IPS DF 4.7 (cell line): ENCODE measurements at regions not wholly inside any gene's neighbourhood (a gene's known extent, or its start where the extent isn't known, plus 50 kb on each side); places are given as distances from the start of the nearest gene placed in this dataset.

Experiments used
- DNase-seq: peaks from one replicate; pipeline ENCODE4 v3.0.0-alpha.2; 2013; ENCODE audit warnings: low spot score; ENCODE audit errors: extremely low read depth

DNA sequence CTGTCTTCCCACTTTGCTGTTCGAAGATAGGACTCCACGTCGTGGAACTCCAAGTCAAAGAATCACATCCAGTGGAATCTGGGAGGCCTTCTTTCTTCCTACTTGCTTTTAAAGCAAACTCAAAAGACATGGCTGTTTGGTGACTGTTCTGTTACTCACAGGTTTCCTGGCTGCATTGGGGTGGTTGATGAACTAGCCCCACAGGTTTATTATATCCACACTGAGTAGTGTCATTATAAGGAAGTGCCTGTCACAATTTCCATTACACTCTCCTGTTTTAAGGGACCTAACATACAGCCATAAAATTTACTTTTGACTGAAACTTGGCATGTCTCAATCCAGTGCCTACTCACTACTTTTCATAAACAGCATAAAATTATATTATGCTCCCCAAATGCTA is 287.3 kb upstream of the SP4 start:
- no peak for DNase-seq

DNA sequence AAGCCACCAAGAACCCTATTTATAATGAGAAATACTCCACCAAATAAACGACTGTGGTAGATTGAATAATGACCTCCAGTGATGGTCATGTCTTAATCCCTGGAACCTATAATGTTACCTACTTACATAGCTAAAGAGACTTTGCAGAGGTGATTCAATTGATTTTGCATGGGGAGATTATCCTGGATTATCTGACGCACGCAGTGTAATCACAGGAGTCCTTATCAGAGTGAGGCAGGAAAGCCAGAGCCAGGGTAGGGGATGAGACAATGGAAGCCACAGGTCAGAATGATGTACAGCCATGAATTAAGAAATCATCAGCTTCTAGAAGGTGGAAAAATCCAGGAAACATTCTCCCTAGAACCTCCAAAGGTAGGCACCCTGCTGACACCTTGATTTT is 286.4 kb upstream of the SP4 start:
- no peak for DNase-seq

DNA sequence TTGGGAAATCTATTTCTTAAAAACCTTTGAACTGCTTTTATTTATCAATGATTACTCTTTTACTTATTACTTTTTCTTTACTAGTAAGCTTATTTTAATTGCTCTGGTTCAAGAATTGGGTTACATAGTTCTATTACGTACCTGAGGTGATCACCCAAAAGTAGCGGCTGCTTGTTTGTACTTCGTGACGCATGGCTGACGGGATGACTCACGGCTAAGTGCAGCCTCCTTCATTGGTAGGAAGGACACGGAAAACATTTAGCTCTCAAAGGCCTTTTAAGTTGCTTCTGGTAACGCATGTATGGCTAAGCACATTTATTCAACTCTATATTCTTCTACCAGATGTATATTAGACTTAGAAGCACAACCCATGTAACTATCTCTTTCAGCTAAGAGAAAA is 285.8 kb upstream of the SP4 start:
- no peak for DNase-seq

DNA sequence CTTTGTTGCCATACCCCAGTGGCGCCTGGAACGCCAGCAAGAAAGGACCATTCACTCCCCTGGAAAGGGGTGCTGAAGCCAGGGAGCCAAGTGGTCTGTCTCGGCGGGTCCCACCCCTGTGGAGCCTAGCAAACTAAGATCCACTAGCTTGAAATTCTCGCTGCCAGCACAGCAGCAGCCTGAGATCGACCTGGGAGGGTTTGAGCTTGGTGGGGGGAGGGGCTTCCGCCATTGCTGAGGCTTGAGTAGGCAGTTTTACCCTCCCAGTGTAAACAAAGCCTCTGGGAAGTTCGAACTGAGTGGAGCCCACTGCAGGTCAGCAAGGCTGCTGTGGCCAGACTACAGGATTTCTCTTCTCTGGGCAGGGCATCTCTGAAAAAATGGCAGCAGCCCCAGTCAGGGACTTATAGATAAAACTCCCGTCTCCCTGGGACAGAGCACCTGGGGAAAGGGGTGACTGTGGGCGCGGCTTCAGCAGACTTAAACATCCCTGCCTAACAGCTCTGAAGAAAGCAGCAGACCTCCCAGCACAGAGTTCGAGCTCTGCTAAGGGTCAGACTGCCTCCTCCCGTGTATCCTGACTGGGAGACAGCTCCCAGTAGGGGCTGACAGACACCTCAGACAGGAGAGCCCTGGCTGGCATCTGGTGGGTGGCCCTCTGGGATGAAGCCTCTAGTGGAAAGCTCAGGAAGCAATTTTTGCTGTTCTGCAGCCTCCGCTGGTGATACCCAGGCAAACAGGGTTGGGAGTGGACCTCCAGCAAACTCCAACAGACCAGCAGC is 281.1 kb upstream of the SP4 start:
- DNase-seq = no peak

DNA sequence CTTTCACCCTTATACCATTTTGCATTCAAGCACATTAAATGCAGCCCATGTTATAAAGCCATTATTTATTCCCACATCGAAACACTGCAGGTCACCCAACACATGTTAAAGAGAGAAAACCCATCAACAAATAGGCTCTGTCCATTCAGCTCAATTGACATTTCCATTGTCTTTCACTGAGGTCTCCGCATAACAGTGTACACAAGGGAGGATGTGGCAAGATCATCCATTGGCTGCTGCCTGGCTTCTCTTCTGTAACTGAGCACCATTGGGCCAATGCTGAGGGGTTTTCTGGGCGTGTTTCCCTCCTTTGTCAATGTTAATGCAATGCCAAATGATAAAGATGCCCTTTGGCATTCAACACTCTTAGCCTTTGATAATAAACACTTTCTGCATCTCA is 278.1 kb upstream of the SP4 start:
- no peak for DNase-seq

DNA sequence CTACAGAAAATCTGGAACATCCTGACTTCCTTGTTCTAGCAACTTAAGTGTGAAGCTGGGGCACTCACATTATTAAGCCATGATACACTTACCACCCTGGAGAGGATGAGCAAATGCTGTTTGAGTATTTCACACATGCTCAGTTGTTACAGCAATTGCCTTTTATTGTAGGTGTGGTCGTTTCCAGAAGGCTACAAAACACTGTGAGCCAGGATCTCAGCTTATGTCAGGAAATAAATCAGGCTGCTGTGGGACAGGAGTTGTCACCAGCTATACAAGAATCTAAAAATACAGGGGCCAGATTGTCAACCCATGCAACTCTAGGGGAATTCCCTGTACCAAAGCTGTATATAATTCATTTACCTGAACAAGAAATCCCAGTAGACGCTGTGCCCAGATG is 273.3 kb upstream of the SP4 start:
- no peak for DNase-seq

DNA sequence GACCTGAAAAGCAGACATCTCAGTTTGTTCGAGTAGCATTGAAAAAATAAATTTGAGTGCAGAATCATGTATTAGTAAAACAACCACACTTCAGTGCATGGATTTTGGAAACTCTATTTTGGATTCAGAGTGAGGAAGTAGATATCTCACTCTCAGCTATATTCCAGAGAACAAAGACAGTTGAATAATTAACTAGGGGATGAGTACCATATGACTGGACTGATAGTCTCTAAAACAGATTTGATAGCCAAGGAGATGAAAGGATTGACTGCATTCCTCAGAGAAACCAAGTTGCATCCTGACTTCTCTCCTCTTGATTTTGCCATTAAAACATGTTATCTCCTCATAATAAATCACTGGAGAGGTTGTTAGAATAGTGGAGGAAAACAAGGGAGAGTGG is 268.4 kb upstream of the SP4 start:
- no peak for DNase-seq

DNA sequence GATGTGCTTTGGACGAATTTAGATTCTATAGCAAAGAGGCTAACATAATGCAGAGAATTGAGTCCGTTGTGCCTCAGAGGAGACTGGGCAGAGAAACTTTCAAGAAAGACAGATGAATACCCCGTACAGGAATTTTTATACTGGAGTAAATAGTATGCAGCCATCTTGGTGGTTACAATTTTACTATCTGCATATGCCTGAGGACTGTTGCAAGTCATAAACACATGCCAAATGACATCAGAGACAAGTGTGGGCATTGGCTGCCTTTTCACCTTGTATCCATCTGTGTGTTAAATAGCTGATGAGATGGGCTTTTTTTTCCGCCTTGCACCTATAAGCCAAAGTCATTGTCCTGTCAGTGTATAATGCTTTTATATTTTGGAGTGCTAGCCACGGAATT is 267.5 kb upstream of the SP4 start:
- no peak for DNase-seq

DNA sequence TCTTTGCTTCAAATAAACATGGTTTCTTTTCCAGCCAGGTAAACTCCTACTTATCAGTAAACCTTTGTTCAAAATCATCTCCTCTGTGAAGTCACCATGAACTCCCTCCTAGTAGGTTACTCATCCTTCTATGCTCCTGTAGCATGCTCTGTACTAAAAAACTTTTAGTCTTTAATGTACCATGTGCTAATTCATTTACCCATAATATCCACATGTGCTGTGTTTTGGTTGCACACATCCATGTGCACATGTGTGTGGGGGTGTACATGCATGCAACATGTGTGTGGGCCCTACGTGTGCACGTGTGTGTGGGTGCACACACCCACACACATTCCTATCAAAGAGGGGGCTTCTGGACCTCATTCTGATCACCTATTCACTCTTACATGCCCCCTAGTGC is 259.9 kb upstream of the SP4 start:
- DNase-seq = no peak

DNA sequence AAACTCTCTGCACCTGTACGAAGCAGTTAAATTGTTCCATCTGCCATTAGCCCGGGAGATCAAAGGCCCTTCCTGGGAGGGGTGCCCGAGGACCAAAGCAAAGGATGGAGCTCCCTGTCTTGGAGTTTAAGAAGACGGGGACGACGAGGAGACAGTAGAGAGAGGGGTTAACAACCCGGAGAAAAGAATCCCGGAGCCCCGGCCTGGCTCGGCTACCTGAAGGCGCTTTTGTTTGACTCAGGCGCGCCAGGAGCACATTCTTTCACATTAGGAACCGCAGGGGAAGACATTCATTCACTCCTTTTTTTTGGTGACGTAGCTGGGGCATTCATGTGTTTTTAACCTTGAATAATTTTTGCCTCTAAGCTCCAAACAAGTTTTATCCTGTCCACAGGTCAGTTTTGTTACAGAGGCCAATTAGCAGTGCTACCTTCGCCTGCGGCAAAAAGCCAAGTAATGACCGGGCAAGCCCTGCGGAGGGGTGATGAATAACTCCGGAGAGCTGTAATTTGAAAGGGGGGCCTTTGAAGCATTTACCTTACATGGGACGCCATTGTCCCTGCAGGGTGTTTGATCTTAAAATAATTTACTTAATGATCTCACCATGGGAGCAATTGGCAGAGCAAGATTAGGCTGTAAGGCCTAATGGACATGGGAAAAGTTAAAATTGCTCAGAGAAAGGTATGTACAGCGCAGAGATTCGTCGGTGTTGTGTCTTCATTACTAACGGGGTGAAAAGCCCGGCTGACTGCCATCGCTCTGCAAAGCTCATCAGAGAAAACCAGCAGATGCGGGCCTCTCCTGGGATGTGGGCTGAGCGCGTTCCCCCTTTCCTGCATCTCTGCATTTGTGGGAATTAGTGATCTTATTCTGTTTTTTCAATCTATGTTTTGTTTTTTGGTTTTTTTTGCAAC is 258.0 kb upstream of the SP4 start:
- DNase-seq = no peak

DNA sequence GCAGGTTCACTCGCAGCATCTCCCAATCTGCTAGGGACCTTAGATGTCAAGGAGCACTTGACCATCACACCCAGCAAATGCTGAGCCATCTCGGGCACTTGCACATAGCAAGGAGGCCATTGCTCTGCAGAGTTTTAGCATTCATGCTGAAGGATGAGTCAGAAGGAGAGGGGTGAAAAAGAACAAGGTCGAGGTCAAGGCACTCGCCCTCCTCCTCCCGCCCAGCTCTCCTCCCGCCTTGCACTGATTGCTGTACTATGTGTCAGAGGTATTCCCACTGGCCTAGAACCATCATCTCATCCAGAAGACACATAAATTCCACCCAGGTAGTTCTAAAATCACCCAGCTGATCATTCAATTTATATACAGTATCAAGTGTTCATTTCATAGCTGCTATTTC is 255.1 kb upstream of the SP4 start:
- no peak for DNase-seq

DNA sequence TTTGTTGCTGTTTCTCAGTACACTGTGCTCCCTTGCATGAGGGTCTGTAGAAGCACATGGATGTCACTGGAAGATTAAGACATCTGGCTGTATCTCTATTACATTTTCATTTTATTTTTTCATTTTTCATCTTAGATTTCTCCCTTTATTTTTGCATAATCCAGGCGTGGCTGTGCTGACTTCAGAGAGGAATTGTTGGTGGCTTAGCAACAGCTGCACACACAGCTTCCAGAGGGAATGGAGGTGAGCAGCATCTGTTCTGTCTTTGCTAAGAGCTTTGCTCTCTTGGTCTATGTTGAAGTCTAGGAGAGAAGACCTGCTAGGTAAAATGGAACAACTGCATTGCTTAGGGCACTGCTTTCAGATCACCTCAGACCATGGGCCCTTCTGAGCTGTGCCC is 254.4 kb upstream of the SP4 start:
- no peak for DNase-seq

DNA sequence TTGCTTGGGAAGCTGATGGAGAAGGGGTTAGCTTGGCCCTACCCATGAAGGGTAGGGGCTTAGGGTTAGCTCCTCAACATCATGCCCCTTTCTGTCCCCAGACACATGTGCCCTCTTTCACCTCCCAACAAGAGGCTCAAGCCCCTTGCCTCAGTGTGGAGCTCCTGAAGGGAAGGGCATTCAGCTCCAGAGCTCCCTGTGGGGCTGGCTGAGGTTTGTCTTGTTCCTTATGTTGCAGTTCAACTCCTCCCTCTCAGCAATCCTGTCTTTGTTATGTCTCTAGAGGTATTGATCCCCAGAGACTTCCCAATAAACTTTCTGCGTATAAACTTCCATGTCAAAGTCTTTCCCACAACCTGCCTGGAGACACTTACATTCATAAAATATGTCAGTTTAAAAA is 252.2 kb upstream of the SP4 start:
- DNase-seq = no peak

DNA sequence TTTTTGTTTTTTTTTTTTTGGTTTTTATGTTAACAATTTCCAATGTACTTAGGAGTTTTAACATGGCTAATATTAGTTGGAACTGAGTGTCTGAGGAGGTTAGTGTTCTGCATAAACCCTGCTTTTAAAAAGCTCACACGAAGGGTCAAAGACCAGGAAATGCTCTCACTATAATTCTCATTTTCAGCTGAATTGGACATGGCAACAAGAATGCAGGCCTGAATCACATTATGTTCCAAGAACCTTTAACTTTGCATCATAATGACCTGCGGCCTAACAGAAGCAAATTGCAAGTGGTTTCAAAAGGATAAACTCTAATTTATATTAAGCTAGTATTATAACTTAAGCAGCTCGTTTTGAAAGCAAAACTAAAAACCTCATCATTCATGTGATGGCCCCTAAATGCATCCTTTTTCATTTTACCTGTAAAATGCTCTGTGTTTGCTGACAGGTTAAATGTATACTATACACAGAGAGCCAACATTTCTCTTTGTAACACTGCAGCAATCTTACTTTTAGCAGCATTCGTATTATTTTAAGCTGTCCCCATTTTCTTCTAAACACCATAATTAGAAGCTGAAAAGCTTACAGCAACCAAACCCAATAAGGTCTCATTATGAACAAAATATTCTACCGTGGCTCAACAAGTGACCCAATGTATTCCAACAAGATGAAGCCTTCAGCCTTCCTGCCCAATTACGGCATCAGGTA is 242.8 kb upstream of the SP4 start:
- no peak for DNase-seq

DNA sequence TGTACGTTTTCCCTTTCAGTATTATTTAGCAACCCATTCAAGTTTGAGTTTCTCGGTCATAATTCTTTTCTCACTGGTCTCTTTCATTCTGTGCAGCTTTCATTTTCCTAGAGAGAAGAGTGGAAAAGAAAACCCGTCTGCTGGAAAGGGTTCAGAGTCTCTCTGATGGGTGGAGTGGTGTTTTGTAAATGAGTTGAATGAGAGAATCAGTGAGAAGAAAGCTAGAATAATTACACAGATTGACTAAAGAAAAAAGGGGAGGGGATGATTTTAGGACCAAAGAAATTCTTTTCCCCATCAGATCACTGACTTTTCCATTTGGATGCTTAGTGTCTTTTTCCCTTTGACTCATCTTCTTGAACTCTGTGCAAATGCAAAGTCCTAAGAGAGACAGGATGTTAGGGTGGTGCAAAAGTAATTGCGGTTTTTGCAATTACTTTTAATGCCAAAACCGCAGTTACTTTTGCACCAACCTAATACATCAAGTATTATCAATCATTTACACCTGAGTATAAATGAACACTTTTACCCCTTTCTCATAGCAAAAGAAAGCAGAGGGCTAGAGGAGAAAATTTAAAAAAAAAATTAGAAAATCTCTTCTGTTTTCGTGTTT is 242.1 kb upstream of the SP4 start:
- no peak for DNase-seq

DNA sequence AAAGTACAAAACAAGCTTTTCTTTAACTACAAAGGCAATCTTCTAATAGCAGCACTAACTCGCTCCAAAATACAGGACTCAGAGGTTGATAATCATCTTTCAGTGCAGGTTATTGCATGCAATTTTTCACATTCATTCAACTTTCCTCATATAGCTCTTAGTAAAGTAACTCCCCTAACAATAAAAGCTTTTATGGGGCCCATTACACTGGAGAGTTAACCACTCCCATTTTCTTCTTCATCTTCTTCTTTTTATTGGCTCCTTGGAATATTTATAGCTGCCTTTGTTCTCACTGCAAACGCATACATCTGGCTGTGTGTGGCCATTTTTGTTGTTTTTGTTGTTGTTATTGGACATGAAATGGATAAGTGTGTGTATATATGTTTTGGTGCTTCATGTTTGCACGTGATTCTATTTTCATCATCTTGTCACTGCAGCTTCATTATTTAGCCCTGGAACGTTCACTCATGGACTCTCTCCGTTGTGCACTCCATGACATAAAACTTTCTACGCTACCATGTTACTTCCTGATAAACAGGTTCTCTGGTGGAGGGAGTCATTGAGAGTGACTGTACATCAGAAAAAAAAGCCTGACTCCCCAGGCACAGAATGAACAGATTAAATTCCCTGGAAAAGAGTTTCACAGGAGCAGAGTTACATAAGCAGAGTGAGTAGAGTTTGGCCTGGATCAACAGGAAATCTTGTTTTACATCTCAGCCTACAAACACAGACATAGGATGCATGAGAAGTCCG is 236.4 kb upstream of the SP4 start:
- no peak for DNase-seq

DNA sequence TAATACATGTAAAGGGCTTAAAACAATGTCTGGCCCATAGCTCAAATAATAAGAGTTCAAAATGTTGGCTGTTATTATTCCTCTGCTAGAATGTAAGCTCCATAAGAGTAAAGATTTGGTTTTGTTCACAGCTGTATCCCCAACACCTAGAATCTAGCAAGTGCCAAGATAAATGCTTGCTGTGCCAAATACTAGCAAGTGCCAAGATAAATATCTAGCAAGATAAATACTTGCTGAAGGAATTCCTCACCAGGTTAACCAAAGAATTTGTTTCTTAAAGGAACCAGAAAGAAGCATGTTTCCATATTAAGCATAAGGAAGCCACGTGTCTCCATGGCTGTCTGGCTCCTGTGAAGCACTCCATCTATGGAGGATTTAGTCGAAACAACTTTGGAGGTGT is 235.2 kb upstream of the SP4 start:
- no peak for DNase-seq

DNA sequence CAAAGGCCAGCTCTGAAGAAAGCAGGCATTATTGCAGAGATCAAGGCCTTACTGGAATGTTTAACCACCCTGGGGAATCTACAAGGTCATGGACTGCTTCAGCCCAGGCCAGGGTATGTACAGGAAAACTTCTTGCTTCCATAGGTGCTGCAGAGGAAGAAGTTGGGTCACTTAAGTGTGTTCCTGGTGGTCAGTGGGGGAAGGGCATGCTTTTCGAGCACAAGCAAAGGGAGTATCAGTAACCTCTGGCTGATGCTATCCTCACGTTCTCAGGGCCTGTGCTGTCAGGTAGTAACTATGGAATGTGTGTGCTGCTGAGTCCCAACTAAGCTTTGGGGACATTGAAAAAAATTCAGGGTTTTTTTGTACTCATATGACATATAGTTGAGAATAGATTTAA is 234.0 kb upstream of the SP4 start:
- DNase-seq = no peak

DNA sequence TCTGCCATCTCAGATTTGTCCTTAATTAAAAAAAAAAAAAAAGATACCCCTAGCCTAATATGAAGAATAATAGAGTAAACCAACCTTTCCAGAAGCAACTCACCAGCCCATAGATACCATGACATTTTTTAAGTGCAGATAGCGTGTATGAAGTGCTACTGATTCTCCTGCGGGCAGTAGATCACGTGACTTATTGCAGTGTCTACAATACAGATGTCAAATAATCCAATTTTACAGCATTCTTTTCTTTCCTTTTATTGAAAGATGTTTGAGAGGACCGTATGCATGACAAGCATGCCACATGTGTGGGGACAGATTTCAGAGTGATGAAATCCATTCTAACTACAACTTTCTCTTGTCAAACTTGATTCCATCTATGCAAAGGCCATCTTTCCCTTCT is 232.9 kb upstream of the SP4 start:
- no peak for DNase-seq

DNA sequence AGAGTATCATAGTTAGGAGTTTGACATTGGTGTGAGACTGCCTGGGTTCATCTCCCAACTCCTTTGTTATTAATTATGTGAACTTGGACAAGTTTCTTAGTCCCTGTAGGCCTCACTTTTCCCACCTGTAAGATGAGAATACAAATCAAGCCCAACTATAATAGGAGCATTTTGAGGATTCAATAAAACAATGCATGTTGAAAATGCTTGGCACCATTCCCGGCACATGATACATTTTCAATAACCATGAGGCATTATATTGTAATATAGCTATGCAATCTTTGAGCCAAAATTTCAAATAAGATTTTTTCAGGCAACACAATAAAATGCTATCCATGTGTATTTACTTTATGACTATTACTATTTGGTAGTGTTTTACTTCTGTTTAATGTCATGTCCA is 229.0 kb upstream of the SP4 start:
- no peak for DNase-seq

DNA sequence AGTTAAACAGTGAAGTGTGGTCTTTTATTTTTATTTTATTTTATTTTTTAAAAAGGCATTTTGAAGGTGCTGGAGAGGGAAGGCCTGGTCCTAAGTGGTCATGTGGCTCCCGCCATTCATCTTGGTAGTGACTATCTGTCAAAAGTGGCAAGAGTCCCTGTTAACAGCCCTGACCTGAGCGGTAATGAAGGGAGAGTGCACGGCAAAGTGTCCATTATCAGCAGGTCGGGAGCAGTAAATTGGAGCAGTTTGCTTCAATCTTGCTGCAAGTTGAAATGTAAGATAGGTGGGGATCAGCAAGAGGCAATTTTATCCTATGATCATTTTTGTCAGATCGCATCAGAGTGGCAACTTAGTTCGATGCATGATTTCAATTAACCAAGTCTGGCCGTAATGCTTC is 227.4 kb upstream of the SP4 start:
- no peak for DNase-seq
